Muscle layer of duodenum (tissue), 2 donors: ENCODE measurements at regions not wholly inside any gene's neighbourhood (a gene's known extent, or its start where the extent isn't known, plus 50 kb on each side); places are given as distances from the start of the nearest gene placed in this dataset.

Source experiments
- H3K27ac ChIP-seq: one replicate; pipeline ENCODE4 v1.7.0; 2013; ENCODE audit warnings: mild to moderate bottlenecking, low read length
- H3K27me3 ChIP-seq: one replicate; pipeline ENCODE4 v1.7.0; 2013; ENCODE audit warnings: low read depth, mild to moderate bottlenecking, control low read depth, low read length
- H3K36me3 ChIP-seq, 2 donors: one replicate each; pipeline ENCODE4 v1.7.0; 2013; ENCODE audit warnings: low read length in 2 of 2, control low read depth in 1 of 2, mild to moderate bottlenecking in 1 of 2; ENCODE audit not compliant: insufficient read depth in 2 of 2, control insufficient read depth in 1 of 2
- H3K4me1 ChIP-seq, 2 donors: one replicate each; pipeline ENCODE4 v1.7.0; 2013; ENCODE audit warnings: low read length in 2 of 2, mild to moderate bottlenecking in 2 of 2, control low read depth in 1 of 2, moderate library complexity in 1 of 2; ENCODE audit not compliant: insufficient read depth in 2 of 2, control insufficient read depth in 1 of 2
- H3K4me3 ChIP-seq, 2 donors: one replicate each; pipeline ENCODE4 v1.7.0; 2013; ENCODE audit warnings: low read length in 2 of 2, low read depth in 1 of 2, mild to moderate bottlenecking in 1 of 2
- H3K9me3 ChIP-seq, 2 donors: one replicate each; pipeline ENCODE4 v1.7.0; 2013; ENCODE audit warnings: low read length in 2 of 2, control low read depth in 1 of 2, mild to moderate bottlenecking in 1 of 2; ENCODE audit not compliant: control insufficient read depth in 1 of 2
- donor health status: healthy.

- no peak overlapping the region for H3K27ac ChIP-seq
- H3K4me3 ChIP-seq = no peak overlapping the region
- no peaks in the 10 kb centered on the region for H3K4me1 ChIP-seq
- H3K36me3 ChIP-seq = no peaks in the 10 kb centered on the region
- no peaks in the 10 kb centered on the region for H3K27me3 ChIP-seq
- no peaks in the 10 kb centered on the region for H3K9me3 ChIP-seq
Measured at GRCh38 chr1:190599670-190600069, 122.0 kb upstream of the BRINP3 start.

GRCh38 chr1:190602325-190602724, 124.7 kb upstream of the BRINP3 start:
- no peaks in the 10 kb centered on the region for H3K4me1 ChIP-seq
- no peak overlapping the region for H3K4me3 ChIP-seq
- no peaks in the 10 kb centered on the region for H3K27me3 ChIP-seq
- no peak overlapping the region for H3K27ac ChIP-seq
- H3K9me3 ChIP-seq = no peaks in the 10 kb centered on the region
- no peaks in the 10 kb centered on the region for H3K36me3 ChIP-seq

GRCh38 chr1:190608282-190608681, 130.6 kb upstream of the BRINP3 start:
- H3K27ac ChIP-seq = no peak overlapping the region
- H3K4me3 ChIP-seq = no peak overlapping the region
- no peaks in the 10 kb centered on the region for H3K9me3 ChIP-seq
- H3K36me3 ChIP-seq = no peaks in the 10 kb centered on the region
- no peaks in the 10 kb centered on the region for H3K27me3 ChIP-seq
- no peaks in the 10 kb centered on the region for H3K4me1 ChIP-seq

- Histone ChIP-seq H3K27ac (no peak overlapping the region), H3K4me1 (no peaks in the 10 kb centered on the region), H3K27me3 (no peaks in the 10 kb centered on the region), H3K9me3 (no peaks in the 10 kb centered on the region), H3K4me3 (no peak overlapping the region), H3K36me3 (no peaks in the 10 kb centered on the region)
Measured at GRCh38 chr1:190615818-190616217, 138.2 kb upstream of the BRINP3 start.

GRCh38 chr1:190616235-190616634, 138.6 kb upstream of the BRINP3 start:
- H3K27ac ChIP-seq = no peak overlapping the region
- H3K36me3 ChIP-seq = no peaks in the 10 kb centered on the region
- H3K27me3 ChIP-seq = no peaks in the 10 kb centered on the region
- H3K4me1 ChIP-seq = no peaks in the 10 kb centered on the region
- H3K9me3 ChIP-seq = no peaks in the 10 kb centered on the region
- no peak overlapping the region for H3K4me3 ChIP-seq

- Histone ChIP-seq H3K27ac (no peak overlapping the region), H3K27me3 (no peaks in the 10 kb centered on the region), H3K9me3 (no peaks in the 10 kb centered on the region), H3K36me3 (no peaks in the 10 kb centered on the region), H3K4me3 (no peak overlapping the region), H3K4me1 (no peaks in the 10 kb centered on the region)
Measured at GRCh38 chr1:190619724-190620123, 142.1 kb upstream of the BRINP3 start.

GRCh38 chr1:190633488-190633887, 155.8 kb upstream of the BRINP3 start:
- no peaks in the 10 kb centered on the region for H3K27me3 ChIP-seq
- no peaks in the 10 kb centered on the region for H3K36me3 ChIP-seq
- H3K9me3 ChIP-seq = no peaks in the 10 kb centered on the region
- no peak overlapping the region for H3K4me3 ChIP-seq
- H3K27ac ChIP-seq = no peak overlapping the region
- H3K4me1 ChIP-seq = no peaks in the 10 kb centered on the region

- H3K27me3 ChIP-seq = no peaks in the 10 kb centered on the region
- H3K9me3 ChIP-seq = no peaks in the 10 kb centered on the region
- H3K4me3 ChIP-seq = no peak overlapping the region
- H3K4me1 ChIP-seq = no peaks in the 10 kb centered on the region
- no peaks in the 10 kb centered on the region for H3K36me3 ChIP-seq
- no peak overlapping the region for H3K27ac ChIP-seq
Measured at GRCh38 chr1:190634134-190634533, 156.5 kb upstream of the BRINP3 start.

- H3K4me1 ChIP-seq = no peaks in the 10 kb centered on the region
- no peak overlapping the region for H3K4me3 ChIP-seq
- no peaks in the 10 kb centered on the region for H3K36me3 ChIP-seq
- H3K27ac ChIP-seq = no peak overlapping the region
- no peaks in the 10 kb centered on the region for H3K27me3 ChIP-seq
- no peaks in the 10 kb centered on the region for H3K9me3 ChIP-seq
Measured at GRCh38 chr1:190649553-190649952, 171.9 kb upstream of the BRINP3 start.

GRCh38 chr1:190658907-190659306, 181.2 kb upstream of the BRINP3 start:
- H3K27ac ChIP-seq = no peak overlapping the region
- no peak overlapping the region for H3K4me3 ChIP-seq
- H3K9me3 ChIP-seq = no peaks in the 10 kb centered on the region
- H3K4me1 ChIP-seq = no peaks in the 10 kb centered on the region
- H3K27me3 ChIP-seq = no peaks in the 10 kb centered on the region
- H3K36me3 ChIP-seq = no peaks in the 10 kb centered on the region

GRCh38 chr1:190663962-190664361, 186.3 kb upstream of the BRINP3 start:
- Histone ChIP-seq H3K4me1 (no peaks in the 10 kb centered on the region), H3K4me3 (no peak overlapping the region), H3K9me3 (no peaks in the 10 kb centered on the region), H3K36me3 (no peaks in the 10 kb centered on the region), H3K27ac (no peak overlapping the region), H3K27me3 (no peaks in the 10 kb centered on the region)

- H3K4me1 ChIP-seq = no peaks in the 10 kb centered on the region
- H3K4me3 ChIP-seq = no peak overlapping the region
- no peaks in the 10 kb centered on the region for H3K36me3 ChIP-seq
- H3K27ac ChIP-seq = no peak overlapping the region
- H3K27me3 ChIP-seq = no peaks in the 10 kb centered on the region
- no peaks in the 10 kb centered on the region for H3K9me3 ChIP-seq
Measured at GRCh38 chr1:190665045-190665444, 187.4 kb upstream of the BRINP3 start.
